ENCODE measurements at regions not wholly inside any gene's neighbourhood (a gene's known extent, or its start where the extent isn't known, plus 50 kb on each side); places are given as distances from the start of the nearest gene placed in this dataset.

DNA sequence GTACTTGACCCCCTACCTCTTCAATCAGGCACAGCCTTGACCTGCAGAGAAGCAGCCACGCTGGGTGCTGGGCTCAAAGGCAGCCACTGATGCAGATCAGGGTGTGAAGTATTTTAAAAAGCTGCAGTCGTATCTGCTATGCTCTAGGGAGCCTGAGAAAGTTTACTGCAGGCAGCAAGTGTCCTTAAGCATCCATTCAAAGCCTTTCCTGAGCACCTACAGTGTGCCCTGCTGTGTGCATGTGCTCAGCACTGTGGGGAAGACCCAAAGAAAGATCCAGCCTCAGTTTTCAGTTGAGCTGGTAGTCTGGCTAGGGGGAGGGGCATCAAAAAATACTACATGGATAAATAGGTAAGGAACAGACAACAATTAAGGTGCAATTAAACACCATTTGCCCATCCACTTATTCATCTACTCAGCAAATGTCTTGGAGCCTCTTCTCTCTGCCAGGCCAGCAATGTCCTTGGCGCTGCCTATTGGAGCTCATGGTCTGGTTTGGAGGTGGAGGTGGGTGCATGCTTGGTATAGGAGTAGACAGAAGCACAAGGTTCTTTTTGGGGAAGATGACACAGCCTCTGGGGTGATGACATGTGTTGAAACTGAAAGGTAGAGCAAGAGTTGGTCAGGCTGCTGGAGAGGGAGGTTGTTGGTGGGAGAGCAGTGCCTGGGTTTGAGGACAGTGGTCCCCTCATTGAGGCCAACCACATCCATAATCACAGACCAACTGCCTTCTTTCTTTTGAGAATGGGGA lies 85.9 kb upstream of the PRR23C start:
- no peak for DNase-seq
- H3K36me3 ChIP-seq = no peaks in the 10 kb centered on the region
- TF ChIP-seq POLR2A (IDR thresholded peaks at IDR 0.05) = no peak
- TF ChIP-seq, protein P1, sequence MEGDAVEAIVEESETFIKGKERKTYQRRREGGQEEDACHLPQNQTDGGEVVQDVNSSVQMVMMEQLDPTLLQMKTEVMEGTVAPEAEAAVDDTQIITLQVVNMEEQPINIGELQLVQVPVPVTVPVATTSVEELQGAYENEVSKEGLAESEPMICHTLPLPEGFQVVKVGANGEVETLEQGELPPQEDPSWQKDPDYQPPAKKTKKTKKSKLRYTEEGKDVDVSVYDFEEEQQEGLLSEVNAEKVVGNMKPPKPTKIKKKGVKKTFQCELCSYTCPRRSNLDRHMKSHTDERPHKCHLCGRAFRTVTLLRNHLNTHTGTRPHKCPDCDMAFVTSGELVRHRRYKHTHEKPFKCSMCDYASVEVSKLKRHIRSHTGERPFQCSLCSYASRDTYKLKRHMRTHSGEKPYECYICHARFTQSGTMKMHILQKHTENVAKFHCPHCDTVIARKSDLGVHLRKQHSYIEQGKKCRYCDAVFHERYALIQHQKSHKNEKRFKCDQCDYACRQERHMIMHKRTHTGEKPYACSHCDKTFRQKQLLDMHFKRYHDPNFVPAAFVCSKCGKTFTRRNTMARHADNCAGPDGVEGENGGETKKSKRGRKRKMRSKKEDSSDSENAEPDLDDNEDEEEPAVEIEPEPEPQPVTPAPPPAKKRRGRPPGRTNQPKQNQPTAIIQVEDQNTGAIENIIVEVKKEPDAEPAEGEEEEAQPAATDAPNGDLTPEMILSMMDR (IDR thresholded peaks at IDR 0.05) = no peak
- intact Hi-C loops (cut with DNase I) = no loop called here
- H3K27ac ChIP-seq = no peak overlapping the region
- H3K9me3 ChIP-seq = no peaks in the 10 kb centered on the region
- H3K4me3 ChIP-seq = no peak overlapping the region
- H3K27me3 ChIP-seq = no peaks in the 10 kb centered on the region
- WGBS, 2 donors = 64 to 74% methylated on average over 3 of the region's 3 CpGs
- no peaks in the 10 kb centered on the region for H3K4me1 ChIP-seq

DNA sequence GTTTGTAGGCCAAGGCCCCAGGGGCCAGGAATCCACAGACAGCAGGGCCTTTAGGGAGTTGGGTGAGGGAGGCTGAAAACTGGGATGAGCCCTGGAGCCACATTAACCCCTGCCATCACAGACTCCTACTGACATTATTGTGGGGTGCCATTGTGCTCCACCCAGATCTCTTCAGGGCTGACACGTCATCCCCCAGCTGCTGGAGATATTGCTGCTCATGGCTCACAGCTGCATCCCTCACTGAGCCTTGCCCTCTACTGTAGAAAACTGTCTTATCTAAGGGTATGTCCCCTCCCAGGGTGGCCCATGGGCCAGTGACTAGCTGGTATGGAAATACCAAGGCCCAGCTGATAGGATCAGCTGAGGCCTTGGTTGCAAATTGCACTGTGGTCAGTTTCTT lies 87.3 kb upstream of the PRR23C start:
- Histone ChIP-seq H3K4me3 (no peak overlapping the region), H3K27ac (no peak overlapping the region), H3K36me3 (no peaks in the 10 kb centered on the region), H3K27me3 (no peaks in the 10 kb centered on the region), H3K4me1 (no peaks in the 10 kb centered on the region), H3K9me3 (no peaks in the 10 kb centered on the region)
- no peak for DNase-seq
- TF ChIP-seq POLR2A (IDR thresholded peaks at IDR 0.05) = no peak
- TF ChIP-seq, protein P1 (IDR thresholded peaks at IDR 0.05) = no peak
- WGBS, 2 donors = 80% methylated on average over 1 of the region's 1 CpG; no CpG with 5 or more reads in 1 of the 2 donors
- intact Hi-C loops (cut with DNase I) = no loop called here

DNA sequence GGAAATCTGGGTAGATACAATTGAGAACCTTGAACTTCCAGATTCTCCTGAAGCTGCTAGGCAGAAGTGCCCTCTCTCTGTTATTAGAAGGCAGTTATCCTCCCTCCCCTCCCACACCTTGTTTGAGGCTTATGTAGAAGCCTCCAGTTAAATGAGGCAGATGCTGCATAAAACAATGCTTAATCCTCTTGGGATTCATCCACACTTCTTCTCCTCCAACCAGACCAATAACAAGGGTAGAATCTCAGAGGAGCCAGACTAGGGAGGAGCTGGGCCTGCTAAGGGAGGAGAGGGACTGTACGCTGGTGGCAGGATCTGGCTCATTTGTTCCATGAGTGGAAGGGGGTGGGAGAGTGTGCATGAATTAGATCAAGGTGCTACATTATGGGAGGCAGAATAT lies 88.3 kb upstream of the PRR23C start:
- DNase-seq = no peak
- Histone ChIP-seq H3K4me1 (no peaks in the 10 kb centered on the region), H3K27ac (no peak overlapping the region), H3K9me3 (no peaks in the 10 kb centered on the region), H3K4me3 (no peak overlapping the region), H3K36me3 (no peaks in the 10 kb centered on the region), H3K27me3 (no peaks in the 10 kb centered on the region)
- WGBS, 2 donors = 77 to 78% methylated on average over 1 of the region's 1 CpG
- intact Hi-C loops (cut with DNase I) = no loop called here
- TF ChIP-seq POLR2A (IDR thresholded peaks at IDR 0.05) = no peak
- TF ChIP-seq, protein P1 (IDR thresholded peaks at IDR 0.05) = no peak

DNA sequence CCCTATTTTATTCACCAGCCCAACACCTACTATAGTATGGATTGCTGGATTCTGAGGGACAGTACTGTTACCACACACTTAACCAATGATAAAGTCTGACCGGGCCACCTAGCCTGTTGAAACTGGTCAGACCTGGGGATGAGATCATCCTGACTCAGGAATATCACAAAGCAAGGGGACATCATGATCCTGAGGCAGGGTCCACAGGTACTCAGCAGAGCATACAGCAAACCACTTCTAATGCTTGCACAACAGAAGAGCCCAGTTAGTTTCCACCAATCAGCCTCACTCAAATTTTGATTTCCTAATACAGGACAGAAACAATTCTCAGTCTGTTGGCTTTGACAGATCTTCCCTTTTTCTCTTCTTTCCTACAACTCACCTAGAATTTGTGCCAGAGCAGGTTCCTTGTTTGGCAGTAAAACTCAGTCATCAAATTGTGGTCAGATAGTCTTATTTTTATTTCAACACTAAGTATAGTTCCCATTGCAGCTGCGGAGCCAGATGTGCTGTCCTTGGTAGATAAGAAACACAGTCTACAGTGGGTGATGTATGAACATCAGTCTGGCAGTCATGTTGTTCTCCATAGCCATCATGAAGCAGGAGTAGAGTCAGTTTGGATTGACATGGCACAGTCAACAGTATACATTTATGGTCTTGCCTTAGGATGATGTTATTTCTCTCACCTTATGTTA lies 90.1 kb upstream of the PRR23C start:
- TF ChIP-seq, protein P1 (IDR thresholded peaks at IDR 0.05) = no peak
- no peak for TF ChIP-seq POLR2A (IDR thresholded peaks at IDR 0.05)
- Histone ChIP-seq H3K36me3 (no peaks in the 10 kb centered on the region), H3K4me1 (no peaks in the 10 kb centered on the region), H3K27ac (no peak overlapping the region), H3K9me3 (no peaks in the 10 kb centered on the region), H3K4me3 (no peak overlapping the region), H3K27me3 (no peaks in the 10 kb centered on the region)
- WGBS, 2 donors = 57 to 70% methylated on average over 2 of the region's 2 CpGs
- intact Hi-C loops (cut with DNase I) = no loop called here
- no peak for DNase-seq

DNA sequence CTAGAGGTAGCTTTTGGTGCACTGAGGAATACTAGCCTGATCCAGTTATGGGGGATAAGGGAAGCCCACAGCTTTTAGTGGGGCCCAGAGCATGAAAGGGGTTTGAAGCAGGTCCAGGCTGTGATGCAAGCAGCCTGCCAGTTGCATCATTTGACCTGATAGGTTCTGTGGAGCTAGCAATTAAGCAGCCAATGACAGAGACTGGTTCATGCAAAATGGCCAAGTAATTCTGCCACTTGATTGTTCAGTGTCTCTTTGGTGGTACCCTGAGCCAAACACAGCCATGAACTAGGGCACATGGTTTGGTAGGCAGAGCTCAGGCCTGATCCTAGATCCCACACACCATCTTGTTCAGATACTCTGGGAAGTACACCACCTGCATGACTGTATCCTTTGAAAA lies 91.0 kb upstream of the PRR23C start:
- TF ChIP-seq, protein P1 (IDR thresholded peaks at IDR 0.05) = no peak
- no peak for TF ChIP-seq POLR2A (IDR thresholded peaks at IDR 0.05)
- no peaks in the 10 kb centered on the region for H3K36me3 ChIP-seq
- no peak overlapping the region for H3K27ac ChIP-seq
- no peaks in the 10 kb centered on the region for H3K4me1 ChIP-seq
- no peak for DNase-seq
- no peaks in the 10 kb centered on the region for H3K9me3 ChIP-seq
- intact Hi-C loops (cut with DNase I) = no loop called here
- no peak overlapping the region for H3K4me3 ChIP-seq
- no peaks in the 10 kb centered on the region for H3K27me3 ChIP-seq

Measured in esophagus squamous epithelium (tissue), 5 donors.